Panc1 (cell line): ENCODE measurements at regions not wholly inside any gene's neighbourhood (a gene's known extent, or its start where the extent isn't known, plus 50 kb on each side); places are given as distances from the start of the nearest gene placed in this dataset.

Experiments
- POLR2AphosphoS5 ChIP-seq: IDR thresholded peaks from 2 replicates; pipeline ENCODE4 v1.6.1; 2012; ENCODE audit warnings: mild to moderate bottlenecking, low read depth, low read length, moderate library complexity
- TF ChIP-seq, protein P1 (sequence below): fragments of 450-650 bp; IDR thresholded peaks from 2 replicates; pipeline ENCODE4 v1.5.1; 2017; ENCODE audit warnings: mild to moderate bottlenecking

DNA sequence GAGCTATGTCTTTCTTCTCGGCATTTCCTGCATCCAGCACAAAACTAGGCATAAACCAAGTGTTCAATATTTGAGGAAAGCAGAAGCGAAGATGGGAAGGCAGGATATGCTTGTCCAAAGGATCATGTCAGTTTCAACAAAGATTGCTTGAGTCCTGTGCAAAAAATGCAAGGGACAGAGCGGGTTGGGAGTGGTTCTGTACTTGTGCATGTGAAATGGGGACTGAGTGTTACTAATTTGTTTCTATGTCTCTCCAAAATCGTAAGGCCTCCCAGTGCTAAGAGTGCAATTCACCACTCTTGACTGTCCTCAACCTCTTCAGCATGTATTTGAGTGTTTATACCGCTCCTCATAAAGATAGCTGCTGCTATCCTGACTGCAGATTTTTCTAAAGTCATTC is 166.2 kb downstream of the DLEU7 start:
- TF ChIP-seq, protein P1, sequence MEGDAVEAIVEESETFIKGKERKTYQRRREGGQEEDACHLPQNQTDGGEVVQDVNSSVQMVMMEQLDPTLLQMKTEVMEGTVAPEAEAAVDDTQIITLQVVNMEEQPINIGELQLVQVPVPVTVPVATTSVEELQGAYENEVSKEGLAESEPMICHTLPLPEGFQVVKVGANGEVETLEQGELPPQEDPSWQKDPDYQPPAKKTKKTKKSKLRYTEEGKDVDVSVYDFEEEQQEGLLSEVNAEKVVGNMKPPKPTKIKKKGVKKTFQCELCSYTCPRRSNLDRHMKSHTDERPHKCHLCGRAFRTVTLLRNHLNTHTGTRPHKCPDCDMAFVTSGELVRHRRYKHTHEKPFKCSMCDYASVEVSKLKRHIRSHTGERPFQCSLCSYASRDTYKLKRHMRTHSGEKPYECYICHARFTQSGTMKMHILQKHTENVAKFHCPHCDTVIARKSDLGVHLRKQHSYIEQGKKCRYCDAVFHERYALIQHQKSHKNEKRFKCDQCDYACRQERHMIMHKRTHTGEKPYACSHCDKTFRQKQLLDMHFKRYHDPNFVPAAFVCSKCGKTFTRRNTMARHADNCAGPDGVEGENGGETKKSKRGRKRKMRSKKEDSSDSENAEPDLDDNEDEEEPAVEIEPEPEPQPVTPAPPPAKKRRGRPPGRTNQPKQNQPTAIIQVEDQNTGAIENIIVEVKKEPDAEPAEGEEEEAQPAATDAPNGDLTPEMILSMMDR: no peak
- TF ChIP-seq POLR2AphosphoS5: no peak
